WTC11 (cell line): ENCODE measurements at regions not wholly inside any gene's neighbourhood (a gene's known extent, or its start where the extent isn't known, plus 50 kb on each side); places are given as distances from the start of the nearest gene placed in this dataset.

ENCODE experiments used
- ATF1 ChIP-seq: sonication (generic); formaldehyde crosslinking; IDR thresholded peaks from 2 replicates; pipeline ENCODE4 v1.8.1; 2023; ENCODE audit warnings: mild to moderate bottlenecking, moderate library complexity, missing genetic modification reagents
- CBFB ChIP-seq: sonication (generic); formaldehyde crosslinking; IDR thresholded peaks from 2 replicates; pipeline ENCODE4 v1.8.1; 2022; ENCODE audit warnings: mild to moderate bottlenecking, low read depth, missing genetic modification reagents
- ELF4 ChIP-seq: sonication (generic); formaldehyde crosslinking; IDR thresholded peaks from 2 replicates; pipeline ENCODE4 v1.8.1; 2022; ENCODE audit warnings: low read depth, mild to moderate bottlenecking, moderate library complexity, missing genetic modification reagents
- ERG ChIP-seq: fragments of 250-450 bp; sonication (Bioruptor Pico); IDR thresholded peaks from 2 replicates; pipeline ENCODE4 v1.8.0; 2021; ENCODE audit warnings: mild to moderate bottlenecking
- FOXJ3 ChIP-seq: sonication (generic); formaldehyde crosslinking; IDR thresholded peaks from 2 replicates; pipeline ENCODE4 v1.9.0; 2021; ENCODE audit warnings: missing genetic modification reagents, mild to moderate bottlenecking, borderline replicate concordance
- MXD4 ChIP-seq: fragments of 250-450 bp; sonication (Bioruptor Pico); IDR thresholded peaks from 2 replicates; pipeline ENCODE4 v1.8.0; 2021; ENCODE audit warnings: mild to moderate bottlenecking, moderate library complexity, borderline replicate concordance
- PRRX2 ChIP-seq: fragments of 250-450 bp; sonication (Bioruptor Pico); IDR thresholded peaks from 2 replicates; pipeline ENCODE4 v1.8.0; 2021; ENCODE audit warnings: mild to moderate bottlenecking
- USF1 ChIP-seq: sonication (generic); formaldehyde crosslinking; IDR thresholded peaks from 2 replicates; pipeline ENCODE4 v1.8.0; 2022; ENCODE audit warnings: mild to moderate bottlenecking, missing genetic modification reagents
- ZNF423 ChIP-seq: fragments of 250-450 bp; sonication (Bioruptor Pico); IDR thresholded peaks from 2 replicates; pipeline ENCODE4 v2.1.2; 2022; ENCODE audit warnings: mild to moderate bottlenecking, moderate library complexity
- ZNF532 ChIP-seq: fragments of 250-450 bp; sonication (Bioruptor Pico); IDR thresholded peaks from 2 replicates; pipeline ENCODE4 v1.9.0; 2021; ENCODE audit warnings: mild to moderate bottlenecking, borderline replicate concordance
- TF ChIP-seq, protein P1 (sequence below): fragments of 200-600 bp; IDR thresholded peaks from 2 replicates; pipeline ENCODE4 v1.8.0; 2022; ENCODE audit warnings: antibody characterized with exemption

DNA sequence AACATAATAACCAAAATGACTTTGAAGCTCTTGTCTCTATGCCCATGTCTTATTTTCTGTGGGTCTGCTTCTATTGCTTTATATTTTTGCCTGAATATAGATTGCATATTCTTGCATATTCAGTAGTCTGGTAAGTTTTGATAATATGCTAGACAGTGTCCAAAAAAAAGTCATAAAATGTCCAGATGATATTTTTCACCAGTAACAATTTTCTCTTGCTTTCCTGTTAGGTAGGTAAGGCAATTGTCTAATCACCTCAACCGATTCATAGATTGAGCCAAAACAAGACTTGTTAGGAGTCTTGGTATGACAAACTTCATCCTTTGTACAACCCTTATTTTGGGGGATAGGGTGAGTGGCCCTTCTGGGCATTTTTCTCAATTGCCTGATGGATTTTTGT, 277.0 kb upstream of the NRP1 start:
- TF ChIP-seq, protein P1, sequence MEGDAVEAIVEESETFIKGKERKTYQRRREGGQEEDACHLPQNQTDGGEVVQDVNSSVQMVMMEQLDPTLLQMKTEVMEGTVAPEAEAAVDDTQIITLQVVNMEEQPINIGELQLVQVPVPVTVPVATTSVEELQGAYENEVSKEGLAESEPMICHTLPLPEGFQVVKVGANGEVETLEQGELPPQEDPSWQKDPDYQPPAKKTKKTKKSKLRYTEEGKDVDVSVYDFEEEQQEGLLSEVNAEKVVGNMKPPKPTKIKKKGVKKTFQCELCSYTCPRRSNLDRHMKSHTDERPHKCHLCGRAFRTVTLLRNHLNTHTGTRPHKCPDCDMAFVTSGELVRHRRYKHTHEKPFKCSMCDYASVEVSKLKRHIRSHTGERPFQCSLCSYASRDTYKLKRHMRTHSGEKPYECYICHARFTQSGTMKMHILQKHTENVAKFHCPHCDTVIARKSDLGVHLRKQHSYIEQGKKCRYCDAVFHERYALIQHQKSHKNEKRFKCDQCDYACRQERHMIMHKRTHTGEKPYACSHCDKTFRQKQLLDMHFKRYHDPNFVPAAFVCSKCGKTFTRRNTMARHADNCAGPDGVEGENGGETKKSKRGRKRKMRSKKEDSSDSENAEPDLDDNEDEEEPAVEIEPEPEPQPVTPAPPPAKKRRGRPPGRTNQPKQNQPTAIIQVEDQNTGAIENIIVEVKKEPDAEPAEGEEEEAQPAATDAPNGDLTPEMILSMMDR = no peak
- no peak for TF ChIP-seq ELF4
- TF ChIP-seq PRRX2 (CRISPR knock-in tag) = no peak
- no peak for TF ChIP-seq ATF1 (CRISPR knock-in tag)
- no peak for TF ChIP-seq USF1
- TF ChIP-seq ZNF423 (CRISPR knock-in tag) = no peak
- no peak for TF ChIP-seq FOXJ3 (CRISPR knock-in tag)
- TF ChIP-seq ZNF532 (CRISPR knock-in tag) = no peak
- TF ChIP-seq ERG (CRISPR knock-in tag) = no peak
- TF ChIP-seq CBFB = no peak
- no peak for TF ChIP-seq MXD4 (CRISPR knock-in tag)
